ENCODE measurements at regions not wholly inside any gene's neighbourhood (a gene's known extent, or its start where the extent isn't known, plus 50 kb on each side); places are given as distances from the start of the nearest gene placed in this dataset.

DNA sequence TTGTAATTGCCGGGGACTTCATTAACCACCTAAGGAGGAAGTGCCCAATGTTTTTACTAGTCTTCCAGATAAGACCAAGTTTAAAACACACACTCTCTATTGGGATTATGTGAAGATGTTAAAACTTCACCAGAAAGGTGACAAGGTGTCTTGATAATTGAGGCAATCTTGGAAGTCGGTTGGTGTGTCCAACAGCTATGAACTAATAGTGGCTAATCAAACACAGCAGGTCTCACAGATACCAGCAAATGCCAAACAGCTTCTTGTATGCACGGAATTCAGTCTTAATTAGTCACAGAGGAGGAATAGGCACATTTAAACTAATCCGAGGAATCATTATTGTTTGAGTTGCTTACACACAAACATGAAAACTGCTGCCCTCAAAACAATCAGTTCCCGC lies 214.5 kb downstream of the SEC61B start:
- DNase-seq (ENCODE audit: low spot score) = no peak

DNA sequence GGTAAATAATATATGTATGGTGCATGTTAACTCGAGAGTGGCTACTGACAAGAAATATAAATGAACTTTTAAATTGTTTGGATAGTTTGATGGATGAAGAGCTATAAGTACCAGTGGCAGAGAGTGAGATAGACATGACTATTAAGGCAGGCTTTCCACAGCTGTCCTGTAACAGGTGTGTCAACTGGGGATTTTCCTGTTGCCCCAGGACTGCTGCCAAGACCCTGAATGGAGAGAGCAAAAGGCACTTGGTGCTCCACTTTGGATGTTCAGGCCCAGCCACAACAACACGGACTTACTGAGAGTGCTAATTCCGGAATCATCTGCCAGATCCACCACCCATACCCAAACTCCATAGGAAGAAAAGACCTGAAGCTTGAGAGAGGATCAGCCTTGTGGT lies 215.1 kb downstream of the SEC61B start:
- DNase-seq (ENCODE audit: low spot score) = no peak

DNA sequence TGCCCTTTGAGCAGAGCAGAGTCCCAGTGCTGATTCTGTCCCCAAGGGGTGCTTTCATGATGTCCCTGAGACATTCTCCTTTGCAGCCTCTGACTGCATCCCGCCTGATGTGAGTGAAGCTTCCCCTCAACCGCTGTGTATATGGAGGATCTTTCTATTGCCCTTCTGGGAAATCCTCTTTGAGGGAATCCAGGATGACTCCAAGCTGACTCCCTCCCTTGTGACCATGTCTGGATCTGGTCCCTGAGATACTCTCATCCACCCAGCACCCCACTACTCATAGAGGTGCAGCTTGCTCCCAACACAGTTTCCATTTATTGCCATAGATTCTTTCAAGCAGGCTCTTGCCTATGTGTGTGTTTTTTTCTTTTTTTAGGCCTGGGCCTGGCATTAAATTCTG lies 216.5 kb downstream of the SEC61B start:
- no peak for DNase-seq (ENCODE audit: low spot score)

DNA sequence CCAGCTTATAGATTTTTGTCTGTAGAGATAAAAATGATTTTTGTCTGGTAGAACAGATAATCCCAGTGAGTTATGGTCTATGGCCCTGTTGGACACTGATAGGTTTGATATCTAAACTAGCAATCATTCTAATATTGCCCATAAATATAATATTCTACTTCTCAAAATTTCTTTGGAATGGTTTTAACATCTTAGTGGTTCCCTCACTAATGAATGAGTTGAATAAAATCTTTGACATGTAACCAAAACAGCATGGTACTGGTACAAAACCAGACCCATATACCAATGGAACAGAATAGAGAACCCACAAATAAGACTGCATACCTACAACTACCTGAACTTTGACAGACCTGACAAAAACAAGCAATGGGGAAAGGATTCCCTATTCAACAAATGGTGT lies 219.7 kb downstream of the SEC61B start:
- no peak for DNase-seq (ENCODE audit: low spot score)

DNA sequence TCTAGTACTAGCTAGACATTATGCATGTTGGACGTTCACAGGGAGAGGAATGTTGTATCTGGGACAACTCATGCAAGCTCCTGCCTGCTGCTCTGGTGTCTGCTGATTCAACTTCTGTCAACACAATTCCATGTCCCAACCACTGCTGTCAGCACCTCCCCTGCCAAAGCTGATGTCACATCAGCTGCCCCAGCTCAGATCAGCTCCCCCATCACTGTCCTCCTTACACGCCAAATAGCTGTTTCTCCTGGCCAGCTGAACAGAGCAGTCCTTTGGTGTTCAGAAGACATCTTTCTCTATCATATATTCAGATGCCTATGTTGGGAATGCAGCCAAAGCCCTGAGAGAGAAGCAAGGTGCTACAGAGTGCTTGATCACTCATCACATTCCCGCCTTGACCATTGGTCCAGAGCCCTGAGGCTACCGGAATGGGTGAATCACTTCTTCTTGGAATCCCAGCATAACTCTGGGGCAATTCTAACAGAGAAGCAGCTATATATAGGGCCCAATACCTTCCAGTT lies 223.3 kb downstream of the SEC61B start:
- peak; percentile 93 for DNase-seq (ENCODE audit: low spot score)

DNA sequence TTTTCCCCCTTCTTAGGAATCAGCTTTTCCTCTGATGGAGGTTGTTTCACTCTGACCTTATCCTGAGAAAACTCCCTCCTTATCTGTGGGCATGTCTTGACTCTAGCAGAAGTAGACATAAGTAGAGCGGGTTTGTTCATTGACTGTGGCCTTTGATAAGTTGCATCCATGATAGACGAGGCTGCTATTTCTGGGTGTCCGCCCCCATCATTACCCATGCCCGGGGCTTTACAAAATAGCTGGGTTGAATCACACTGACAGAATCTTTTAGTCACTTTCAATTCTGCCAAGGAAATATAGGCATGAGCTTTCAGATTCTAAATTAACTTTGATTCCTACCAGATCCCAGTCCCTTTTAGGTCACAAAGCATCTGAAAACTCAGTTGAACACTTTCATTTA lies 223.8 kb downstream of the SEC61B start:
- DNase-seq (ENCODE audit: low spot score) = peak; percentile 52

DNA sequence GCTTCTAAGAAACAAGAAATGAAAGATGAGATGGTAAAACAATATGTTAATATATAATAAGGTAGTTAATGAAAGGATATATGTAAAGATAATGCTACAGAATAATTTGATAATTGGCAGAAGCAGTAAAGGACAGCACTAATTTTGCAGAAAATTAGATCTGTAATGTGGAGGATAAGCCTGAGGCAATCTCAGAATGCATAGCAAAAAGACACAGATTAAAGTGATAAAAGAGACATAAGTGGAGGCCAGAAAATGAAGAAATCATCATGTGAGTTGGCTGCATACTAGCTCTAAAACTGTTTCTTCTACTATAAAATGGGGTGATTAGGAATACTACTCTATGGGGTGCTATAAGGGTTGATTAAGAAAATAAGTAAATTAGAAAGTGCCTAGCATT lies 225.9 kb downstream of the SEC61B start:
- DNase-seq (ENCODE audit: low spot score) = no peak

DNA sequence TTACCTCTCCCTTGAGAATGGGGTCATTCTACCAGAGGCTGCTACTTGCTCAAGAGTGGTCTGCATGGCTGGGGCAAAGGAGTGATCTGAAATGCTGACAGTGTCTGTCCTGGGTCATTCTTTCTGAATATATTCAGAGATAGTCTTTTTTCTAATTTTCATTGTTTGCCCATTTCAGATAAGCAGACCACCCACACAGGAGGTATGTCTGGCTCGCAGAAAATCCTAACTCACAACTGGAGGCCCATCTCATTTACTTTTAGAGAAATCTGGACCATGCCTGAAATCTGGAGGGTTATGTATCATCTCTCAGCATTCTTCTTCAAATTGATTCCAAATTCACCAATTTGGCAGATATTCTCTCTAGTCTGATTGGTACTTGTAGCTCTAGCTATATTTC lies 227.6 kb downstream of the SEC61B start:
- DNase-seq (ENCODE audit: low spot score) = no peak

DNA sequence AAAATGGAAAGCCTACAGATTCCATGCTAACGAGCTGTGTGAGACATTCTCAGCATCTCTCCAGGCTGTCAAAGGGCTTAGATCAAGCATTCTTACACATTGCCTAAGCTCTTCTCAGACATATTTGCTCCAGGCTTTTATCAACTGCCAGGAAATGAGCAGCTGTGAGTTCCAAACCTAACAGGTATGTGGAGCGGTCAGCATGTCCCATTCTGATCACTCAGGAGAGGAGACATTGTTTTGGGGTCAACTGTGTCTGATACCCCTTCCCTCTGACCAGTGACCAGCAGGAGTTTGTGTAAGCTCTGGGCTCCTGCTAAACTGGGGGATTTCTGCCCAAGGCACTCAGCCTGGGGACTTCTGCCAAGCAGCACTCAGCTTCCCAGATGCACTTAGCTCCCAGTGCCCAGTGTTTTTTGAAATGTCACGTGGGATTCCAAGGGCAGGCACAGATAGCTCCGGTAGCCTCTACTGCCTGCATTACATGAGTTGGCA lies 229.1 kb downstream of the SEC61B start:
- peak; percentile 21 for DNase-seq (ENCODE audit: low spot score)

DNA sequence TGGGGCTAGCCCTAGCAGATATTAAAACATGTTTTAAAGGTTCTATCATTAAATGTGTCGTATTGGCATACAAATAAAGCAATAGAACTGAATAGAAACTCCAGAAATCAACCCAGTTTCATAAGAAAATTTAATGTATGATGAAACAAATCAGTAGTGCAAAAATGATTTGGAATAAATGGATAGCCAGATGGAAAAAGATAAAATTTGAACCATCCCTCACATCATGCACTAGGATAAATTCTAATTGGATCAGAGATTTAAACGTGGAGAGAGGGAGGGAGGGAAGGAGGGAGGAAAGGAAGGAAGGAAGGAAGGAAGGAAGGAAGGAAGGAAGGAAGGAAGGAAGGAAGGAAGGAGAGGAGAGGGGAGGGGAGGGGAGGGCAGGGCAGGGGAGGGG lies 235.3 kb downstream of the SEC61B start:
- no peak for DNase-seq (ENCODE audit: low spot score)

DNA sequence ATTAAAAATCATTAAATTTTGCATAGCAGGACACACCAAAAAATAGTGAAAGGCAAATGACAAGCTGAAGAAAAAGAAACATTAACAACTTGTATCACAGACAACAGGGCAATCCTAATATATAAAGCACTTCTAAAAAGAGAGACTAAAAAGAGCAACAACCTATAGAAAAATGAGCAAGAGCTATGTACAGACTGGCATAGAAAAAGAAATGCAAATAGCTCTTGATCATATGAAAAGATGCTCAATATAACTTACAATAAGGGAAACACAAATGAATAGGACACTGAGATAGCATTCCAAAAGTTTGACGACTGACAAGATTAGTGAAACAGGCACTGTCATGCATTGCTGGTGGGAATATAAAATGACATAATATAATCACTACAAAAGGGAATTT lies 235.9 kb downstream of the SEC61B start:
- DNase-seq (ENCODE audit: low spot score) = no peak

DNA sequence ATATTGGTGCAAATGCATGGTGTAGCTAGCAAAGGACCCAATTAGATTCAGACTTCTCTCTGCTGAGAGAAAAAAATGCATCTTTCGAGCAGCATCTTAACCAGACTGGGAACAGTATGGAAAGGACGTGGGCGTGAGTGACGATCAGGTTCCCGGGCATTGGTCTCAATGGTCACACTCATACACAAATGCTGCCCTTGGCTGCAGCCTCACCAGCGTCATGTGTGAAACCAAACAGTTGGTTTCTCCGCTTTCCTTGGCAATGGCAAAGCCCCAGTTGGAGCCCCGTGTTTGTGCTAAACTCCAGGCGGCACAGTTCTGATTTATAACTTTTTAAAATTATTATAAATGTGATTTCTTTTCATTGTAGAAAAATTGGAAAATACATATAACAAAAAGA lies 237.8 kb downstream of the SEC61B start:
- DNase-seq (ENCODE audit: low spot score) = no peak

DNA sequence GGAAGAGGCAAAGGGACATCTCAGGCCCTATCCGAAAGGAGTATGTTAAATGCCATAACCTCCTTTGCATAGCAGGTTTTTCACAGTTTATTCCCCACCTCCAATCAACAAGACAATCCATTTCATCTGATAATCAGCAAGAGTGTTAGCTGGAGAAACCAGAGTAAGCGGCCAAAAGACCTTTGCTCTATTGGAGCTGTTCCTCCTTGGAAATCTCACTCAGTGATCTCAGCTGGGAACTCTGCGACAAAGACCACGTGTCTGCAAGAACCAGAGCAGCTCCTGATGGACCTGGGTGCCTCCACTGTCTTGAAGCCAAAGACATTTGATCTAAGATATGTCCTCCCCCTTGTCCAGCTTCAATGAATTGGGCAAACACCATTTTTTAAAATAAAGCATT lies 241.0 kb downstream of the SEC61B start:
- no peak for DNase-seq (ENCODE audit: low spot score)

DNA sequence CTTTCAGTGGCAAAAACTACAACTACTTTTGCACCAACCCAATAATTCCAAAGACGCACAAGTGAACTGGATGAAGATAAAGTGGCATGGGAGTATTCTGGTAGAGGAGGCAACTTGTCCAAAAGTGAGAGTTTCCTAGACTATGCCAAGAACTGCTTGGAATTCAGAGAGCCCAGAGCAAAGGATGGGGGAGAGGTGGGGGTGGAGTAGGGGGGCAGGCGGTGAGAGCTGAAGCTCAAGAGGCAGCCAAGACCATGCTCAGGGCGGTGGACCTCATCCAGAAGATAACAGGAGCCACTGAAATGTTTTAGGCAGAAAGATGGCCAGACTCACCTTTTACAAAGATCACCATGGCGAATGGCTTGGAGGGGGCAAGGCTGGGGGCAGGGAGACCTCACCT lies 242.5 kb downstream of the SEC61B start:
- no peak for DNase-seq (ENCODE audit: low spot score)

DNA sequence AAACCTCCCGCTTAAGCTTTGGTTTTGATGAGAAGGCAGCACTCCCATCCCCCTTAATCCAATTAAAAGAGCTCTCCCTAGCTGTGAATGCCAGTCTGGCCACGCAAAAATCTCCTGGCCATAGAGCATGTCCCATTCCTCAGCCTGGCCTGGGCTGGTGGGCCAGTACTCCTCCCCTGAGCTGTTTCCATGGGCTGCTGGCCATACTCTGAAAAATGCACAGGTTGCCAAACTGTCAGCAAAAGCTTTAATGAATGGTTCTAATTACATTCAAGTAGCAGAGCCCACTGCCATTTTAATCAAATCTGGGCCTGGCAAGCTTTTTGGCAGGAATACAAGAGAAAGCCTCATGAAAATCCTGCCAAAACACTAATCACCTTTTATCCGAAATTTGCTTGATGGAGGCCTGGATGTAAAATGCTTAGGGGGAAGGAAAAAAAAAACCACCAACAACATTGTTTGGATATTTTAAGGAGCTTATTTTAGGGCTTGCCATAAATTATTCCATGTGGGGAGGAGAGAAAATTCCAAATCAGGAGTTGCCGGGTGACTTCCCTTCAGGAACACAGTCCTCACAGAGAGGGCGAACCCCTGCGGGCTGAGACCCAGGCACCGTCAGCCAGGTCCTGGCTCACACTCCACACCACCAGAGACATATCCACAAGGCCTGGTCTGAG lies 243.3 kb downstream of the SEC61B start:
- DNase-seq (ENCODE audit: low spot score) = peak; percentile 31

DNA sequence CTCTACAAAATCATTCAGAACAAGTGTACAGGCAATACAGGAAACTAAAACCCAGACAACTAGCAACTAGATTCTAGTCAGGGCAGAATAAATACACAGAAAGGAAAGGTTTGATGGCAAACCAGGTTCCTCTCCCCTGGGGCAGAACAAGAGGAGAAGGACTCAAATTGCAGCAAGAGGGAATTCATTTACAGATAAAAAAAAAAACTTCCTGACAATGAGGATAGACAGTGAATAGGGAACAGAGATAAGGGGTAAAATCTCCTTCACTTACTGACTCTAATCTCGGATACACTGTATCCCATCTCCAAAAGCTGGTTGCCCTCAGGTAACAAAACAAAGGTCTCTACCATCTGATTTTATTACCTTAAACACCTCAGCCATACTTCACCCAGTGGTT lies 244.0 kb downstream of the SEC61B start:
- DNase-seq (ENCODE audit: low spot score) = no peak

DNA sequence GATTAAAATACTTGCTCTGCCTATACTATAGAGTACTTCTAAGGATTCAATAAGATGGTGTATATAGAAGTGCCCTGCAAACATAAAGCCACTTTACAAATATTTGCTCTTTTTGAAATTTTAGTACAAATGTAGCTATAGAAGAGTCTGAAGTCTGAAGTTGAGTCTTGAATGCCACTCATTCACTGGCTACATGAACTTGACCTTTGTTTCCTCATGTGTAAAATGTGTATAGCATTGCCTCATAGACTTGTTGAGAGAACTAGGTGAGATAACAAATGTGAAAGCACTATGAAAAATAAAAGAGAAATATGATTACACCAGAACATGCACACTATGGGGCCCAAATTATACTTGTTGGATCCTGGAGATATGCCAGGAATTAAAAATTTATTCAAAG lies 244.7 kb downstream of the SEC61B start:
- no peak for DNase-seq (ENCODE audit: low spot score)

DNA sequence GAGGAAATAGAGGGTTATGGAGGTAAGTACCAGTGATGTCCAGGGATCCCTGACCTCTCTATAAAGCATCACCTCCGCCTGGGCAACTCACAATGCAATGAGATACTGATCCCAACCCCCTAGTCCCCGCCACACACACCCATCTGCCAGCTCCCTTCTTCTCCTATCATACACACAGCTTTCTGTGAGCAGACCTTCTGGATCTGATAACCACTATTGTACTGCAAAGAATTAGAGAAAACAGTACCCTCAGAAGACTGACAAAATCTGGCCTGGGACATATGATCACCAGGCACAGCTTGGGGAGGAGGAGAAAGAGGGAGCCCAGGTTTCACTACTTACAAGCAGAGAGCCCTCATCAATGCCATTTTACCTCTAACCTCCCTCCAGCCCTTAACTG lies 249.0 kb downstream of the SEC61B start:
- DNase-seq (ENCODE audit: low spot score) = no peak

DNA sequence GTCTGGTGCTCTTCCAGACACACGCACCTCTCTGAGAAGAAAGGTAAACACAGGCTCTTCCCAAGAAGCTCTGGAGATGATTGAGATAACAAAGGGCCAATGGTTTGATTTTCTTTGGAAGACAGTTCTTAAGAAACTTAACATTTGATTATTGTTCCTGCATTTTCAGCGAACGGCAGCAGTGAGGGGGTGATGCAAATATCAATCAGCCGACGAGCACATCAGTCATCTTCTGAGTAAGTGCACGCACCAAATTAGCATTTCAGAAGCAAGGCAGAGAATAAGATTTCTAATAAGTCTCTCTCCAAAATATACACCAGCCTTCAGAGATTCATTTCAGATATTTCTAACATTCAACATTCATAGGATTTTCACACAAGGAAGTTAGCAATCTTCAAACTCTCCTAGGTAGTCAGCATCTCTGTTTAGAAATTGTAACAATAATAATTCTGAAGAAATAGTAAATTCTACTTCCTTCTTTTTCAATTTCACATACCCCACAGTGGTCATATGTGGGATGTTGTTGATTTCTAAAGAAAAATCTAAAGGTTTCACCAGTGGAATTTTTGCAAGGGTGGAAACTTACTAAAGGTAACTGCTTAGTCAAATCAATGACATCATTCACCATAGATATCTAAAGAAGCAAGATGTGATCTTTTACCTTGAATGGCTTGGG lies 250.3 kb downstream of the SEC61B start:
- no peak for DNase-seq (ENCODE audit: low spot score)

DNA sequence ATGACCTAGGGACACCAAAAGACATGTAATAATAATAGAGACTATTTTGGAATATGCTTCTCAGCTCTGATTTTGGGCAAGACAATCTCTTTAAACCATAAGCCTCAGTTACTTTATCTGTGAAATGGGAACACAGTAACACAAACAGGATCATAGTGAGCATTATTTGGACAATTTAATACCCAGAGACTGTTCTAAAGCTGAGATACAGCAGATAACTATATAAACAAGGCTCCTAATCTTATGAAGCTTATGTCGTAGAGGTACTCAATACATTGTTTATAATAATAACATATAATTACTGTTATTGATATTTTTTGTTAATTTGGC lies 250.8 kb downstream of the SEC61B start:
- no peak for DNase-seq (ENCODE audit: low spot score)

DNA sequence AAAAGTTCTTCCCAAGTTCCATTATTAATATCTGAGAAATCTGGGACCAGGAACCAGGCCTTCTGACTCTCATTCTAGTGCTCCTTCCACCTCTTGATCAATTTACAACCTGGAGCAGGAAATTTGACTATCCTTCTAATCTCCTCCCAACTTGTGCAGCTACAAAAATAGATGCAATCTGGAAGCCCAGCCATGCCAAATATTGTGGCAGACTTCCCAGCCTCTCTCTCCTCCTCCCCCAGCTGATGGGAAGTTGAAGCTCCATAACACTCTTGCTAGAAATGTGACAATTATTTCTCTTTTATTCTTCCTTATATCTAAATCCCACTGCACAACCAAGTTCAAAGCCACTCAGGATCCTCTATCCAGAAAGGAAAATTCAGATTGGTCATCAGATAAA lies 252.1 kb downstream of the SEC61B start:
- peak; percentile 54 for DNase-seq (ENCODE audit: low spot score)

DNA sequence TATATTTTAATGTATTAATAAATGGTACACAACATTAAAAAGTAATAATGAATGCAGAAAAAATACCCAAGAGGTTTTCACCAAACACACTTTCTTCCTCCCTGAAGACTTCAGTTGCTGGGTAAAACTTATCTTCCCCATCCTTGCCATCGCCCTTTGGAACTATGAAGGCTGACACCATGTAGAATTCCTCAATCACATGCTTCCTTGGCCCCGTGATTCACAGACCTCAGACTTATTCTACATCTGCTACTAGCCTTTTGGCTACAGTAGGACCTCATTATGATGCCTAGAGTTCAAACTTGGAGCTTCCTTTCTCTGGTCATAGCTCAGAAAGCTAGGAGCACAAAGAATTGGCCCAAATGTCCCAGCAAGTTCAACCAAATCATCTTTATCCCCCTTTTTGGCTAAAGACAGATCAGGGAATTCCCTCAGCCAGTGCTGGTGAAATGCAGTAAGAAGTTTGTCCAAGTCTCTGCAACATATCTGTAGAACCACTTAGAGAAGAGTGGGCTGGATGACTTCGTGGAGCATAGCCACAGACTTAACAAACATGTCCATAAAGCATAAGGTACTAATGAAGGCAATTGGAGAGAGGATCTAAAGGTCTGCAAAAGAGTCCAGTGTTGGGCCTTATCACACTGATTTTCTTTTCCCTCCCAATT lies 253.5 kb downstream of the SEC61B start:
- no peak for DNase-seq (ENCODE audit: low spot score)

DNA sequence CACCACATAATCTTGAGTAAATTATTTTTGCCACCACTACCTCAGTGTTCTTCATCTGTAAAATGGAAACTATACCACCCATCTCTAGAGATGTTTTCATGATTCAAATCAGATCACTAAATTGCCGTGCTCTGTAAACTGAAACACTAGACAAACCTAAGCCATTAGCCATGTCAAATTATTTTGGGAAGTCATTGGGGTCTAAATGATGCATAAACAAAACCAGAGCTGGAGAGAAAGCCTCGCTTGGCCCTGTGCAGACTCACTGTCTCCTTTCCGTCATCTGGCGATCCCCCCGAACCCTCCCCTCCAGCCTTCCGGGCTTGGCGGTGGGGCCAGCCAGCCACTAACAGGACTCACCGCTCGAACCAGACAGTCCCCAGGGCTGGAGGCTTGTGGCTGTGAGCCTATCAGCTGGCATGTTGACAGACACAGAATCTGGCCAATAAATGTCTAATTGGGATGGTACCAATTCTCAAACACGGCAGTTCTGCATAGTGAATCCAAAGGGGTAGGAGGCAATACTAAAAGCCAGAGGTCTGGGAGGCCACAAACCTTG lies 256.5 kb downstream of the SEC61B start:
- DNase-seq (ENCODE audit: low spot score) = no peak
